ENCODE measurements at regions not wholly inside any gene's neighbourhood (a gene's known extent, or its start where the extent isn't known, plus 50 kb on each side); places are given as distances from the start of the nearest gene placed in this dataset.
"Not testable (repeated sequence)": the region's sequence is repeated elsewhere in the genome, so short reads cannot be mapped to it uniquely, and the experiment has no call there.

DNA sequence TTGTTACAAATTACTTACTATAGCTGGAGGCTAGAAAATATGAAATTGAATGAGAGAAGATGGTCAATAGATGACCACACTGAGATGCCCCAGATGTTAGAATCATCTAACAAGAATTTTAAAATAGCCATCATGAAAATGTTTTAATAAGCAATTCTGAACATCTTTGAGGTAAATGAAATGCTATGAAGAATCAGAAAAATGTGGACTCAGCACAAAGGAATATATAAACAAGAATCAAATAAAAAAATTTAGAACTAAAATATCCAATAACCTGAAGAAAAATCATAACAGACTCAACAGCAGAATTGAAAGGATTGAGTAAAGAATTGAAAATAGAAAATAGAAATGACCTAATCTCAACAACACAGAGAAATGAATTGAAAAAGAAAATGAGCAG is 248.5 kb downstream of the PRDM9 start:
- no peak overlapping the region for H3K4me3 ChIP-seq (ENCODE audit: low read depth, poor library complexity, severe bottlenecking)
- TF ChIP-seq, protein P1, sequence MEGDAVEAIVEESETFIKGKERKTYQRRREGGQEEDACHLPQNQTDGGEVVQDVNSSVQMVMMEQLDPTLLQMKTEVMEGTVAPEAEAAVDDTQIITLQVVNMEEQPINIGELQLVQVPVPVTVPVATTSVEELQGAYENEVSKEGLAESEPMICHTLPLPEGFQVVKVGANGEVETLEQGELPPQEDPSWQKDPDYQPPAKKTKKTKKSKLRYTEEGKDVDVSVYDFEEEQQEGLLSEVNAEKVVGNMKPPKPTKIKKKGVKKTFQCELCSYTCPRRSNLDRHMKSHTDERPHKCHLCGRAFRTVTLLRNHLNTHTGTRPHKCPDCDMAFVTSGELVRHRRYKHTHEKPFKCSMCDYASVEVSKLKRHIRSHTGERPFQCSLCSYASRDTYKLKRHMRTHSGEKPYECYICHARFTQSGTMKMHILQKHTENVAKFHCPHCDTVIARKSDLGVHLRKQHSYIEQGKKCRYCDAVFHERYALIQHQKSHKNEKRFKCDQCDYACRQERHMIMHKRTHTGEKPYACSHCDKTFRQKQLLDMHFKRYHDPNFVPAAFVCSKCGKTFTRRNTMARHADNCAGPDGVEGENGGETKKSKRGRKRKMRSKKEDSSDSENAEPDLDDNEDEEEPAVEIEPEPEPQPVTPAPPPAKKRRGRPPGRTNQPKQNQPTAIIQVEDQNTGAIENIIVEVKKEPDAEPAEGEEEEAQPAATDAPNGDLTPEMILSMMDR (IDR thresholded peaks at IDR 0.05) = no peak
- TF ChIP-seq POLR2A (IDR thresholded peaks at IDR 0.05) = no peak
- intact Hi-C loops (cut with DNase I; ENCODE audit: low total_unique reads) = no loop called here
- no peak for DNase-seq (ENCODE audit: low spot score in 2 of 2)

DNA sequence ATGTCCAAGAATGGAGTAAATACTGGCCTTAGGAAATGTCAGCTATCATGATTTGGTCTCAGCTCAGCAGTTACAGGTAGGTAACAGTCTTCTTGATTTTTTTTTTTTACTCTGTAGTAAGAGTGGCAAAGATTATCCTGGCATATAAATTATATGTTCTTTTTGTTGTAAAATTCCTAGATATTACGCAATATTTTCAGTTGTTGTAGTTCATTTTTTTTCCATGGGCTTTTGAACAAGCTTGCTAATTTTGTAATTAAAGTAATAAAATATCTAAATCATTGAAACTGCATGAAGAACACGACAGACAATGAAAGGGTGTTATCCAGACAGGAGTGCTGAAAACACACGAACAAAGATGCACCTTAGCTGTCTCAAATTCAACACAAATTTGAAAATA is 249.4 kb downstream of the PRDM9 start:
- intact Hi-C loops (cut with DNase I; ENCODE audit: low total_unique reads) = no loop called here

DNA sequence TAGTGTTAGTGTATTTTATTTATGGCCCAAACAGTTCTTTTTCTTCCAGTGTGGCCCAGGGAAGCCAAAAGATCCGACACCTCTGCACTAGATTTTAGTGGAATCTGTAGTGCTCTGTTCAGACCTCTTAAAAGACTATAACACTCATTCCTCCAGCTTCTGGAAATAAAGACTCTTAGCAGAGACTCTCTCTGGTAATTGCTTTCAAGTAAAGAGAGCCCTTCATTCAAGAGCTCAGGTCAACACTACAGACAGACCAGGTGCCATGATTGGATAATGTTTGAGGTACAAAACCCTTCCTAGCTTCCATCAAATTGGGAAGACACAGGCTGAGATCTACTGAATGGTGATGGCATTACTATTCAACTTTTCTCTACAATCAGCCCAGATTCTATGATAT is 255.8 kb downstream of the PRDM9 start:
- H3K4me3 ChIP-seq (ENCODE audit: low read depth, poor library complexity, severe bottlenecking) = no peak overlapping the region
- TF ChIP-seq POLR2A (IDR thresholded peaks at IDR 0.05) = no peak
- TF ChIP-seq, protein P1 (IDR thresholded peaks at IDR 0.05) = no peak
- 54 to 83% methylated on average over 1 of the region's 1 CpG for WGBS, 2 donors
- intact Hi-C loops (cut with DNase I; ENCODE audit: low total_unique reads) = no loop called here
- DNase-seq (ENCODE audit: low spot score in 2 of 2) = no peak

More for the DNA sequence above, 249.4 kb downstream of the PRDM9 start:
- WGBS, 2 donors = 49 to 67% methylated on average over 3 of the region's 3 CpGs
- H3K4me3 ChIP-seq (ENCODE audit: low read depth, poor library complexity, severe bottlenecking) = no peak overlapping the region
- no peak for TF ChIP-seq POLR2A (IDR thresholded peaks at IDR 0.05)
- TF ChIP-seq, protein P1 (IDR thresholded peaks at IDR 0.05) = no peak
- no peak for DNase-seq (ENCODE audit: low spot score in 2 of 2)

DNA sequence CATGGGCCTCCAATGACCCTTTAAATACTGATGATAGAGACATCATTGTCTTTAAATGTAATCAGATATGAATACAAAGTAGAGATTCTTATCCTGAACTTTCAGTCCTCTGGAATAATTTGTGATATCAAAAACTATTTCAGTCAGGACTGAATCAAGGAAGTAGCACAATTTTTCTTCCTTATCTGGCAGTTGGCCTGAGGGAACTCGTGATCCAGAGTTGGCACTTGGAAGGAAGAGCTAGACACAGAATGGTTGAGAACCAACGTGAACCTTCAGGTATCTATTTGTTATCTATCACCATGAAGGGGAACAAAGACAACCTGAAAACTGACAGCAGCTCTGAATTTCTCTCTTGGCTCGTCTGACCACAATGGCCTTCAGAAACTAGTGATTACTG is 269.3 kb downstream of the PRDM9 start:
- TF ChIP-seq, protein P1 (IDR thresholded peaks at IDR 0.05) = no peak
- TF ChIP-seq POLR2A (IDR thresholded peaks at IDR 0.05) = no peak
- intact Hi-C loops (cut with DNase I; ENCODE audit: low total_unique reads) = no loop called here
- DNase-seq (ENCODE audit: low spot score in 2 of 2) = no peak
- H3K4me3 ChIP-seq (ENCODE audit: low read depth, poor library complexity, severe bottlenecking) = no peak overlapping the region
- WGBS, 2 donors = 30 to 34% methylated on average over 3 of the region's 3 CpGs

DNA sequence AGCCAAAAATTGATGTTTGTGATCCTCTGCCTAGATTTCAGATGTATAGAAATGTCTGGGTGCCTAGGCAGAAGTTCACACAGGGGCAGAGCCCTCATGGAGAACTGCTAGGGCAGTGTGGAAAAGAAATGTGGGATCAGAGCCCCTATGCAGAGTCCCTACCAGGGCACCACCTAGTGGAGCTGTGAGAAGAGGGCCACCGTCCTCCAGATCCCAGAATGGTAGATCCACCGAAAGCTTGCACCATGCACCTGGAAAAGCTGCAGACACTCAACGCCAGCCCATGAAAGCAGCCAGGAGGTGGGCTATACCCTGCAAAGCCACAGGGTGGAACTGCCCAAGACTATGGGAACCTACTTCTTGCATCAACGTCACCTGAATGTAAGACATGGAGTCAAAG is 292.9 kb downstream of the PRDM9 start:
- DNase-seq (ENCODE audit: low spot score in 2 of 2); intact Hi-C loops (cut with DNase I; ENCODE audit: low total_unique reads); H3K4me3 ChIP-seq (ENCODE audit: low read depth, poor library complexity, severe bottlenecking): not testable (repeated sequence)
- whole genome bisulfite sequencing, 2 donors = 91 to 93% methylated on average over 4 of the region's 4 CpGs

DNA sequence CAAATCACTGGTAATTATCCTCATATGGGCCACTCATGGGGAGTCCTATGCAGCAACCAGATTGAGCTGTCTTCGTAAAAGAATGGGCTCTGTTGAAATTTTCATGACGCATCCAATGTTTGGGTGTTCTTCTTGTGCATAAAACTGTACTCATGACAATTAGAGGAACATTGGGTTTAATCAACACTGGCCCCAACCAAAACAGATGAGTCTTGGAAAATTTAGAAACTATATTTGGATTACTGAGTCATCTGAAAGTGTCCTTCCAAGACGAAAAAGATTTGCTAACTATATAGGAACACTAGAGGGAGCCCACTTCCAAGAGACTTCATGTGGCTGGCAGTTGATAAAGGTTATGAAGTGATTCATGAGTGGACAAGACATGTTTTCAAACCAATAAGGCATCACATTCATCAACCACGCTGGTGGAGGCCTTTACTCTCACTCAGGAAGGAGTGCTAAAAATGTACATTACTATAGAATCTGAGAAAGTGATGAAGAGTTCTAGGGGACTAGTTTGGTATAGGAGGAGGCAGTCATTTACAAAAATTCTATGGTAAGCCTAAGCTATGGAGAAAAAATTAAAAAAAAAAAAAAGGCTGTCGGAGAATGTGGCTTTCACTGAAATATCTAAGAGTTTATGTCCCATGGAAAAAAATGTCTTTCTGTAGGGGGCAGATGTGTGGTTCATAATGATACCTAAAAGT is 313.5 kb downstream of the PRDM9 start:
- H3K4me3 ChIP-seq (ENCODE audit: low read depth, poor library complexity, severe bottlenecking) = no peak overlapping the region
- WGBS, 2 donors = 40 to 44% methylated on average over 5 of the region's 5 CpGs
- peak in 1 of 2 donors; percentile 31 for DNase-seq (ENCODE audit: low spot score in 2 of 2)
- TF ChIP-seq, protein P1 (IDR thresholded peaks at IDR 0.05) = no peak
- no peak for TF ChIP-seq POLR2A (IDR thresholded peaks at IDR 0.05)
- intact Hi-C loops (cut with DNase I; ENCODE audit: low total_unique reads) = no loop called here

Measured in lower leg skin (tissue), 4 donors.